Immature natural killer cell (primary cell): ENCODE measurements at regions not wholly inside any gene's neighbourhood (a gene's known extent, or its start where the extent isn't known, plus 50 kb on each side); places are given as distances from the start of the nearest gene placed in this dataset.
"Not testable (repeated sequence)": the region's sequence is repeated elsewhere in the genome, so short reads cannot be mapped to it uniquely, and the experiment has no call there.

Experiments used
- DNase-seq, 3 donors: peaks; one replicate each; pipeline ENCODE4 v3.0.0; 2022; ENCODE audit warnings: mixed read lengths in 1 of 3
- H3K27ac Mint-ChIP-seq, 6 donors: one replicate each; pipeline ENCODE4 v1.8.0; 2020; ENCODE audit warnings: mixed read lengths in 6 of 6, mild to moderate bottlenecking in 5 of 6, inconsistent platforms in 4 of 6, moderate library complexity in 3 of 6
- H3K27me3 Mint-ChIP-seq, 3 donors: one replicate each; pipeline ENCODE4 v1.8.0; 2020 to 2021; ENCODE audit warnings: low read depth in 3 of 3, mild to moderate bottlenecking in 3 of 3, mixed read lengths in 3 of 3, moderate library complexity in 3 of 3, inconsistent platforms in 1 of 3
- H3K36me3 Mint-ChIP-seq, 3 donors: one replicate each; pipeline ENCODE4 v1.8.0; 2020; ENCODE audit warnings: mixed read lengths in 3 of 3, inconsistent platforms in 2 of 3, mild to moderate bottlenecking in 2 of 3
- H3K4me1 Mint-ChIP-seq, 2 donors: one replicate each; pipeline ENCODE4 v1.8.0; 2020; ENCODE audit warnings: inconsistent platforms in 2 of 2, mild to moderate bottlenecking in 2 of 2, mixed read lengths in 2 of 2, moderate library complexity in 1 of 2
- H3K4me3 Mint-ChIP-seq, 5 donors: one replicate each; pipeline ENCODE4 v1.8.0; 2020; ENCODE audit warnings: mild to moderate bottlenecking in 5 of 5, mixed read lengths in 5 of 5, inconsistent platforms in 3 of 5, moderate library complexity in 3 of 5
- H3K9me3 Mint-ChIP-seq, 6 donors: one replicate each; pipeline ENCODE4 v1.8.0; 2020; ENCODE audit warnings: mild to moderate bottlenecking in 6 of 6, mixed read lengths in 6 of 6, inconsistent platforms in 4 of 6, moderate library complexity in 3 of 6

- Mint-ChIP-seq H3K27me3 (peaks cover 0 to 5% (median 2%) of the 10 kb centered on the region in 3 donors), H3K27ac (no peak overlapping the region), H3K9me3 (peaks cover 0 to 12% (median 2%) of the 10 kb centered on the region in 6 donors), H3K36me3 (peaks cover 0 to 4% (median 0%) of the 10 kb centered on the region in 3 donors), H3K4me1 (no peaks in the 10 kb centered on the region), H3K4me3 (no peak overlapping the region)
- DNase-seq, result no peak
These were observed 139.4 kb upstream of the IRX1 start for GRCh38 chr5:3456121-3456681.

DNA sequence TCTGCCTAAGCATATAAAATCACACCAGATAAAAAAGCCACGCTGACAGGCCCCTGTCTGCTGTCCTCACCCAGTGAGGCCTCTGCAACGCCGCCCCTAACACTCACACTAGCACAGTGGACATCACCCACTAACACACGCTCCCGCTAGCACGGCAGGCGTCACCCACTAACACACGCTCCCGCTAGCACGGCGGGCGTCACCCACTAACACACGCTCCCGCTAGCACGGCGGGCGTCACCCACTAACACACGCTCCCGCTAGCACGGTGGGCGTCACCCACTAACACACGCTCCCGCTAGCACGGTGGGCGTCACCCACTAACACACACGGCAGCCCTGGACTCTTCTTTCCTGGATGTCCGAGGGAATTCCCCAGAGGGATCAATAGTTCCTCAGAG, 141.6 kb upstream of the IRX1 start:
- not testable (repeated sequence) for H3K27me3 Mint-ChIP-seq, H3K36me3 Mint-ChIP-seq, H3K4me3 Mint-ChIP-seq, DNase-seq, H3K27ac Mint-ChIP-seq, H3K4me1 Mint-ChIP-seq
- H3K9me3 Mint-ChIP-seq, result peaks cover 0 to 15% (median 2%) of the 10 kb centered on the region in 6 donors

GRCh38 chr5:3452622-3453021, 143.0 kb upstream of the IRX1 start:
- H3K9me3 Mint-ChIP-seq, result peaks cover 0 to 15% (median 5%) of the 10 kb centered on the region in 6 donors
- DNase-seq, result no peak

DNA sequence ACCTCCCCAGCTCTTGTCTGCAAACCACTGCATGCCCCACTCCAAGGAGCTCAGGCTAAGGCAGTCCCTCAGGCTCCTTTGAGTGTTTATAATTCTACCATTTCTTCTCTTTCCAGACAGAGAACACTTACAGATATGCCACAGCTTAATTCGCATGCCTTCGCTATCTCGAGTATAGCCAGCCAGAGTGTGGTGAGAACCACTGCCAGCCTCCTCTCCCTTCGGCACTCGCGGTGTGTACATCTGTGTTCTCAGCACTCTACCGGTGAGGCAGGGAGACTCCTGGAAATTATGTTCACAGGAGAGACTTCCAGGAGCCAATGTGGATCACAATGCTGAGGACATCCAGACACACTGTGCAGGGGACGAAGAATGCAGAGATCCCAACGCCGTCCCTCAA, 143.7 kb upstream of the IRX1 start:
- H3K36me3 Mint-ChIP-seq, result no peaks in the 10 kb centered on the region
- no peaks in the 10 kb centered on the region for H3K4me1 Mint-ChIP-seq
- H3K9me3 Mint-ChIP-seq, result peaks cover 0 to 15% (median 6%) of the 10 kb centered on the region in 6 donors
- H3K4me3 Mint-ChIP-seq, result no peak overlapping the region
- peaks cover 0 to 5% (median 4%) of the 10 kb centered on the region in 3 donors for H3K27me3 Mint-ChIP-seq
- DNase-seq, result no peak
- no peak overlapping the region for H3K27ac Mint-ChIP-seq

More at GRCh38 chr5:3452622-3453021, 143.0 kb upstream of the IRX1 start:
- peaks cover 0 to 5% (median 4%) of the 10 kb centered on the region in 3 donors for H3K27me3 Mint-ChIP-seq
- no peaks in the 10 kb centered on the region for H3K36me3 Mint-ChIP-seq
- no peak overlapping the region for H3K27ac Mint-ChIP-seq
- H3K4me3 Mint-ChIP-seq, result no peak overlapping the region
- no peaks in the 10 kb centered on the region for H3K4me1 Mint-ChIP-seq

DNA sequence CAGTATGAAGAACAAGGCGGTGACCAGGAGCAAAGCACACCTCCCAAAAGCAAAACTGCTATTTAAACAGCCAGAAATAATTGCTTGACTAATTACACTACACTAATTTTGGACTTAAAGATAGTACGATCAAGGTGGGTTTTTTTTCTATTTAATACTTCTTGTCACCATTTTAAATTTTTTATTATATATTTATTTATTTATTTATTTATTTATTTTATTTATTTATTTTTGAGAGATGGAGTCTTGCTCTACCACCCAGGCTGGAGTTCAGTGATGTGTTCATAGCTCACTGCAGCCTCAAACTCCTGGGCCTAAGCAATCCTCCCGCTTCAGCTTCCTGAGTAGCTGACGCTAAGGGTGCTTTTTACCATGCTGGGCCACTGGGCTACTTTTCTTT, 146.2 kb upstream of the IRX1 start:
- no peak overlapping the region for H3K4me3 Mint-ChIP-seq
- peaks cover 0 to 5% (median 2%) of the 10 kb centered on the region in 3 donors for H3K27me3 Mint-ChIP-seq
- no peaks in the 10 kb centered on the region for H3K4me1 Mint-ChIP-seq
- H3K9me3 Mint-ChIP-seq, result peaks cover 0 to 14% (median 6%) of the 10 kb centered on the region in 6 donors
- no peaks in the 10 kb centered on the region for H3K36me3 Mint-ChIP-seq
- no peak overlapping the region for H3K27ac Mint-ChIP-seq
- DNase-seq, result no peak

DNA sequence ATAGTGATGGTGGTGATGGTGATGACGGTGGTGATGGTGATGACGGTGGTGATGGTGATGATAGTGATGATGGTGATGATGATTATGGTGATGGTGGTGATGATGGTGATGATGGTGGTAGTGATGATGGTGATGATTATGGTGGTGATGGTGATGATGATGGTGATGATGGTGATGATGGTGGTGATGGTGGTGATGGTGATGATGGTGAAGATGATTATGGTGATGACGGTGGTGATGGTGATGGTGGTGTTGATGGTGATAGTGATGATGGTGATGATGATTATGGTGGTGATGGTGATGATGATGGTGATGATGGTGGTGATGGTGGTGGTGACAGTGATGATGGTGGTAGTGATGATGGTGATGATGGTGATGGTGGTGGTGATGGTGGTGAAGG, 149.2 kb upstream of the IRX1 start:
- H3K4me1 Mint-ChIP-seq, result no peaks in the 10 kb centered on the region
- H3K27ac Mint-ChIP-seq, result no peak overlapping the region
- no peaks in the 10 kb centered on the region for H3K36me3 Mint-ChIP-seq
- DNase-seq, result no peak
- peaks cover 0 to 2% (median 0%) of the 10 kb centered on the region in 3 donors for H3K27me3 Mint-ChIP-seq
- no peak overlapping the region for H3K4me3 Mint-ChIP-seq
- H3K9me3 Mint-ChIP-seq, result peaks cover 0 to 5% (median 3%) of the 10 kb centered on the region in 6 donors

DNA sequence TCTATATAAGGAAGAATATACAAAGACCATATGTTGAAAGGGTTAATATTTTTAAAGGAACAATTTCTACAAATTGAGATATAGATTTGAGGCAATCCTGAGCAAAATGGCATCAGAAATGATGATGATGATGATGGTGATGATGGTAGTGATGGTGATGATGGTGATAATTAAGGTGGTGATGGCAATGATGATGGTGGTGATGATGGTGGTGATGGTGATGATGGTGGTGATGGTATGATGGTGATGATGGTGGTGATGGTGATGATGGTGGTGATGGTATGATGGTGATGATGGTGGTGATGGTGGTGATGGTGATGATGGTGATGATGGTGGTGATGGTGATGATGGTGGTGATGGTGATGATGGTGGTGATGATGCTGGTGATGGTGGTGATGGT, 150.1 kb upstream of the IRX1 start:
- not testable (repeated sequence) for H3K4me3 Mint-ChIP-seq, H3K27ac Mint-ChIP-seq, H3K27me3 Mint-ChIP-seq, H3K4me1 Mint-ChIP-seq, DNase-seq, H3K9me3 Mint-ChIP-seq, H3K36me3 Mint-ChIP-seq

DNA sequence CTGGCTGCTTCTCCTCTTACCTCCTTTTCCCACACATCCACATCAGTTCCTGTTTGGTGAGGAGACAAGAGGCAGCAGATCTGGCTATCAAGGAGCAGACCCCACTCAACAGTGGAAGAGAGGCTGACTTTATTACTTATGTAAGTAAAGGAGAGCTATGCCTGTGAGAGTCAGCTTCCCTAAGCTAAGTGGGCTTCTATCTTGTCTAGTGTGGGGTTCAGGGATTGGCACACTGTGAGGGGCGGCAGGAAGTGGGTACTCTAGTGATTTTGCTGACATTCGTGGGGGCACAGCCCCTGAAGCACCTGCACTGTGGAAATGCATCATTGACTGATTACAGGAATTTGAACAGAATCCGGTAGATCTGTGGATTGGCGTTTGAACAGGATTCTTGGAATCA, 163.5 kb upstream of the IRX1 start:
- Mint-ChIP-seq H3K4me1 (no peaks in the 10 kb centered on the region), H3K9me3 (peaks cover 0 to 18% (median under 1%) of the 10 kb centered on the region in 6 donors), H3K27ac (no peak overlapping the region), H3K36me3 (no peaks in the 10 kb centered on the region), H3K27me3 (peaks cover 0 to 2% (median 0%) of the 10 kb centered on the region in 3 donors), H3K4me3 (no peak overlapping the region)
- no peak for DNase-seq

DNA sequence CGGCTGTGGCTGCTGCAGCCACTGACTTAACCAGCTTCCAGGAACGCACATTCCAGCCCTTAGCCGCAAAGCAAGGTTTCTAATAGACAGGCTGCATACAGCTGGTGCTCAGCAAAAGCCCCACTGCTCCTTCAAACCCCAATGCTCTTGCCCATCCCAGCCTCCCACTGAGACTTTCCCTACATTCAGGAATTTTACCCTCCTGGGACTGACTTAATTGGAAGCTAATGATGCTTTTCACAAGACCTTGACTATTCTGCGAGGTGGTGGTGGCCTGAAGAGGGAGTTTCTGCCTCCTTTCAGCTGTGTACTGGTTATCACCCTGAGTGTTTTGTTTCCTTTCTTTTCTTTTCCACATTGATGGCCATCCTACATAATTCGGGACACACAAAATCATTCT, 164.9 kb upstream of the IRX1 start:
- peaks cover 0 to 2% (median 0%) of the 10 kb centered on the region in 3 donors for H3K27me3 Mint-ChIP-seq
- H3K4me3 Mint-ChIP-seq, result no peak overlapping the region
- no peak overlapping the region for H3K27ac Mint-ChIP-seq

GRCh38 chr5:3429962-3430361, 165.7 kb upstream of the IRX1 start:
- no peak overlapping the region for H3K27ac Mint-ChIP-seq
- no peaks in the 10 kb centered on the region for H3K4me1 Mint-ChIP-seq
- no peak for DNase-seq
- no peak overlapping the region for H3K4me3 Mint-ChIP-seq
- H3K9me3 Mint-ChIP-seq, result peaks cover 0 to 18% (median 0%) of the 10 kb centered on the region in 6 donors
- H3K27me3 Mint-ChIP-seq, result peaks cover 0 to 2% (median 0%) of the 10 kb centered on the region in 3 donors
- H3K36me3 Mint-ChIP-seq, result no peaks in the 10 kb centered on the region

More for the DNA sequence above, 164.9 kb upstream of the IRX1 start:
- no peak for DNase-seq
- Mint-ChIP-seq H3K9me3 (peaks cover 0 to 18% (median 0%) of the 10 kb centered on the region in 6 donors), H3K4me1 (no peaks in the 10 kb centered on the region), H3K36me3 (no peaks in the 10 kb centered on the region)

DNA sequence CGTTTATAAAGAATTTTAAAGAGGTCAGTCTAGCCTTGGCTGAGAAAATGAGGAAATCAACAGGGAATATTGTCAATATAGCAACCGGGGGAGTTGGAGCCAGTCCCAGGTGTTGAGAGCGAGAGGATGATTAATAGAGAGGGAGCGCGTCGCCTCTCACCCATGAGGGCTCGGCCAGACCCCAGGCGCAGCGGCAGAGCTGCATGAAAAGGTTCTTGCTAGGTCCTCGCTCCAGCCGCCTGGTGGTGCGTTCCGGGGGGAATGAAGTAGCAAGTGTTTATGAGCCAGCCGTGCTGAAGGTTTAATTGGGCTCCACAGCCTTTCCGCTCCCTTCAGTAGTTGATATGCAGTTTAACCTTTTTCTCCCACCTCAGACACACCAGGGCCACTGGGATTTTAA, 167.3 kb upstream of the IRX1 start:
- H3K36me3 Mint-ChIP-seq, result no peaks in the 10 kb centered on the region
- no peak for DNase-seq
- H3K9me3 Mint-ChIP-seq, result peaks cover 0 to 18% (median 0%) of the 10 kb centered on the region in 6 donors
- no peak overlapping the region for H3K4me3 Mint-ChIP-seq
- no peaks in the 10 kb centered on the region for H3K4me1 Mint-ChIP-seq
- peaks cover 0 to 2% (median 0%) of the 10 kb centered on the region in 3 donors for H3K27me3 Mint-ChIP-seq
- H3K27ac Mint-ChIP-seq, result no peak overlapping the region

DNA sequence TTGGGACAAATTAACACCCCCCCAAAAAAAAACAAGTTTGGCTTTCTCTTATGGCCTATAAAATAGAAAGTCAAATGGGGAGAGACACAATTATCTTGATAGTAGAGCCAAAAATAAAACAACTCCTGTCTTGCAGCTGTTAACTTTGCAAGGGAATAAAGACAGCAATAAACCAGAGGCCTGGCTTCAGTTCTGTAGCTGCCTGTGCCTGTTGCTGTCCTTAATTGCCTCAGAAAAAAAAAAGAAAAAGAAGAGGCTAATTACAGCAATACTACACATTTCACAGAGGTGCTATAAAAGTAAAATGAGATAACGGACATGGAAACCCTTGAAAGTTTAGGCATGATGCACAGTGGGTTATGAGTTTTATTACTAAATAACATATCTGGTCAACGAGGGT, 170.7 kb upstream of the IRX1 start:
- Mint-ChIP-seq H3K4me3 (no peak overlapping the region), H3K4me1 (no peaks in the 10 kb centered on the region), H3K36me3 (no peaks in the 10 kb centered on the region), H3K9me3 (peaks cover 0 to 23% (median under 1%) of the 10 kb centered on the region in 6 donors), H3K27ac (no peak overlapping the region), H3K27me3 (peaks cover 0 to 2% (median 0%) of the 10 kb centered on the region in 3 donors)
- no peak for DNase-seq

DNA sequence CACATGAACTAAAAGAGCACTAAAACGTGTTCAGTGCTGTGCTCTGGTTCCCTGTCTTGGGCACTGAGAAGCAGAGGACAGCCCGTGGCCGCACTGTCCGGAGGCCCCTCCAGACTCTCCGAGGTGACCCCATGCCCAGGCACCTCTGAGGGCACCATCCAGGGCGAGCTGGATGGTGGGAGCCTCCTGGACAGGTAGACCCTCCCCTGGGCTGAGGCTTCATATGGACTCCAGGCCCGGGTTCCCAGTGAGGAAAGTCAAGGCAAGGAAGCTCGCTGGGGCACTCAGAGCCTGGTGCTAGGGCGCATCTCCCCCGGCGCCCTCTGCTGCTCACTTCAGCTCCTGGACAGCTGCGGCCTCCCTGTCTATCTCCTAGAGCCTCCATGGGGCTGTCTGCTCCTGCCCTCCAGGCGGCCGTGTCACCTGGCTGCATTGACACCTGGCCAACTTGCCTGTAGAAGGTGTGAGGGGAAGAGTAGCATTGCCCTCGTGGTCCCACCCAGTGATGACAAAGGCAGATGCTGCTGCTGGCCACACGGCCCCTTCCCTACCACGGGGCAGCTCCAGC, 178.2 kb upstream of the IRX1 start:
- Mint-ChIP-seq H3K4me3 (no peak overlapping the region), H3K36me3 (no peaks in the 10 kb centered on the region), H3K4me1 (peaks cover 0 to 2% of the 10 kb centered on the region in 2 donors), H3K27ac (no peak overlapping the region), H3K27me3 (peaks cover 1 to 4% (median 2%) of the 10 kb centered on the region in 3 donors), H3K9me3 (peaks cover 0 to 30% (median 12%) of the 10 kb centered on the region in 6 donors)
- DNase-seq, result no peak

DNA sequence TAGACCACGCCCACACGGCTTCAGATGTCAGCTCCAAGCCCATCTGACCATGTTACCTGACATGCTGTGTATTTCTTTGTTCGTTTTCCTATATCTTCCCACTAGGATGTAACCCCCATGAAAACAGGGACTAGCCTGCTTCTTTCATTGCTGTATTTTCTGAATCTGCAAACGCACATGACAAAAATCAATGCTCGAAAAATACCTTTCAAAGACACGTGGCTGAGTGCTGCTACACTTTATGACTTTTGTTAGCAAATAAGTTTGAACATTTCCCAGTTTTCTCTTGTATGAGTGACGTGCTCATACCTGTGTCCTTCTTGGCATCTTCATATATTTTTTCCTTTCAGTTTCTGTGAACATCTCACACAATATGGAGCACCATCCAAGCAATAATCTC, 181.3 kb upstream of the IRX1 start:
- Mint-ChIP-seq H3K9me3 (peaks cover 11 to 46% (median 17%) of the 10 kb centered on the region in 6 donors), H3K4me3 (no peak overlapping the region), H3K27ac (no peak overlapping the region), H3K27me3 (peaks cover 0 to 4% (median 2%) of the 10 kb centered on the region in 3 donors), H3K4me1 (peaks cover 0 to 11% of the 10 kb centered on the region in 2 donors), H3K36me3 (peaks cover 0 to 4% (median 3%) of the 10 kb centered on the region in 3 donors)
- DNase-seq, result no peak
